ENCODE measurements at regions not wholly inside any gene's neighbourhood (a gene's known extent, or its start where the extent isn't known, plus 50 kb on each side); places are given as distances from the start of the nearest gene placed in this dataset.

DNA sequence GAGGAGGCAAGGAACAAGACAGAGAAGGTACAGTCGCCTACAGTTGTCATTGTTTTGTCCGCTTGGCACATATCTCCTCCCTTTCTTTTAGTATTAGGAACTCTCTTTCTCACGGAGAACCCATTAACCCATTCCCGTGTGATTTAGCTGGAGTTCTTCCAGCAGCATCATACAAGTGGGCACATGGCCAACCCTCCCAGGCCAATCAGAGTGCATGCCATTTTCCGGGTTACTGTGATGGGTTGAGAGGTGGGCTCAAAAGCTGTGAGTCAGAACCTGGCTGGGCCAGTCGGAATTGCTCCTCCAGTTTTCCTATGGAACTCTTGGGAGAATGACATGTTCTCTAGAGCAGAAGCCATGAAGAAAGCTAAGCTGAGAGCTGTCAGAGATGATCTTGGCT, 83.1 kb upstream of the SOD1 start:
- no peak overlapping the region for H3K9ac ChIP-seq (ENCODE audit: low read length)
- no peaks in the 10 kb centered on the region for H4K20me1 ChIP-seq (ENCODE audit: insufficient read depth)
- no peaks in the 10 kb centered on the region for H3K79me2 ChIP-seq (replicated peaks; ENCODE audit: insufficient read depth, low read length)
- no peak overlapping the region for H3K4me2 ChIP-seq (ENCODE audit: low read length)
- TF ChIP-seq EZH2 (IDR thresholded peaks at IDR 0.05; ENCODE audit: borderline replicate concordance, insufficient read depth, low read length, poor library complexity, severe bottlenecking) = no peak
- no peak for TF ChIP-seq TAF1 (IDR thresholded peaks at IDR 0.05; ENCODE audit: low read depth)
- no peak for TF ChIP-seq REST (IDR thresholded peaks at IDR 0.05; ENCODE audit: borderline replicate concordance)
- TF ChIP-seq RAD21 (conservative IDR thresholded peaks at IDR 0.05) = no peak
- TF ChIP-seq CTCF (IDR thresholded peaks at IDR 0.05; ENCODE audit: poor library complexity, severe bottlenecking) = no peak
- TF ChIP-seq MXI1 (conservative IDR thresholded peaks at IDR 0.05; ENCODE audit: poor library complexity, severe bottlenecking) = no peak
- TF ChIP-seq EP300 (conservative IDR thresholded peaks at IDR 0.05; ENCODE audit: poor library complexity, severe bottlenecking) = no peak
- no peak for TF ChIP-seq SMC3 (conservative IDR thresholded peaks at IDR 0.05; ENCODE audit: poor library complexity)
- no peak for TF ChIP-seq POLR2AphosphoS5 (IDR thresholded peaks at IDR 0.05)
- H2AFZ ChIP-seq (ENCODE audit: low read depth, low read length) = no peak overlapping the region
- no peak overlapping the region for H3K4me3 ChIP-seq (ENCODE audit: low read length)
- H3F3A ChIP-seq (ENCODE audit: insufficient read depth, low read length, poor library complexity, severe bottlenecking) = no peaks in the 10 kb centered on the region
- H3K9me3 ChIP-seq (ENCODE audit: low read length) = no peaks in the 10 kb centered on the region
- no peaks in the 10 kb centered on the region for H3K36me3 ChIP-seq (ENCODE audit: insufficient read depth, low read length)
- no peaks in the 10 kb centered on the region for H3K9me2 ChIP-seq (ENCODE audit: insufficient read depth, low read length)
- H3K27ac ChIP-seq (ENCODE audit: low read length) = no peak overlapping the region
- H3K27me3 ChIP-seq (ENCODE audit: insufficient read depth, low read depth, low read length) = no peaks in the 10 kb centered on the region

- Histone ChIP-seq H3K36me3 (ENCODE audit: insufficient read depth, low read length) (no peaks in the 10 kb centered on the region), H3K27ac (ENCODE audit: low read length) (no peak overlapping the region), H3K27me3 (ENCODE audit: insufficient read depth, low read depth, low read length) (no peaks in the 10 kb centered on the region), H3K4me2 (ENCODE audit: low read length) (no peak overlapping the region), H3K79me2 (replicated peaks; ENCODE audit: insufficient read depth, low read length) (no peaks in the 10 kb centered on the region), H3K9ac (ENCODE audit: low read length) (no peak overlapping the region), H3K9me2 (ENCODE audit: insufficient read depth, low read length) (no peaks in the 10 kb centered on the region), H3K4me3 (ENCODE audit: low read length) (no peak overlapping the region), H3F3A (ENCODE audit: insufficient read depth, low read length, poor library complexity, severe bottlenecking) (no peaks in the 10 kb centered on the region), H3K9me3 (ENCODE audit: low read length) (no peaks in the 10 kb centered on the region), H4K20me1 (ENCODE audit: insufficient read depth) (no peaks in the 10 kb centered on the region), H2AFZ (ENCODE audit: low read depth, low read length) (no peak overlapping the region)
- TF ChIP-seq SMC3 (conservative IDR thresholded peaks at IDR 0.05; ENCODE audit: poor library complexity) = no peak
- no peak for TF ChIP-seq POLR2AphosphoS5 (IDR thresholded peaks at IDR 0.05)
- no peak for TF ChIP-seq CTCF (IDR thresholded peaks at IDR 0.05; ENCODE audit: poor library complexity, severe bottlenecking)
- no peak for TF ChIP-seq RAD21 (conservative IDR thresholded peaks at IDR 0.05)
- TF ChIP-seq MXI1 (conservative IDR thresholded peaks at IDR 0.05; ENCODE audit: poor library complexity, severe bottlenecking) = no peak
- no peak for TF ChIP-seq TAF1 (IDR thresholded peaks at IDR 0.05; ENCODE audit: low read depth)
- TF ChIP-seq REST (IDR thresholded peaks at IDR 0.05; ENCODE audit: borderline replicate concordance) = no peak
Observed at GRCh38 chr21:31573217-31573616, 86.3 kb upstream of the SOD1 start.

Measured in neural cell (in vitro differentiated cells).